Stimulated activated CD4-positive, alpha-beta T cell treated with anti-CD3 and anti-CD28 coated beads, Interleukin-2, amount 100 ng/mL, for 24 hours (primary cell): ENCODE measurements at regions not wholly inside any gene's neighbourhood (a gene's known extent, or its start where the extent isn't known, plus 50 kb on each side); places are given as distances from the start of the nearest gene placed in this dataset.

Experiments
- DNase-seq, 2 donors: peaks; one replicate each; pipeline ENCODE4 v3.0.0-alpha.2; 2020

GRCh38 chr2:12127638-12128037 is 381.2 kb downstream of the LPIN1 start:
- DNase-seq, result peak in 1 of 2 donors; percentile 4

DNA sequence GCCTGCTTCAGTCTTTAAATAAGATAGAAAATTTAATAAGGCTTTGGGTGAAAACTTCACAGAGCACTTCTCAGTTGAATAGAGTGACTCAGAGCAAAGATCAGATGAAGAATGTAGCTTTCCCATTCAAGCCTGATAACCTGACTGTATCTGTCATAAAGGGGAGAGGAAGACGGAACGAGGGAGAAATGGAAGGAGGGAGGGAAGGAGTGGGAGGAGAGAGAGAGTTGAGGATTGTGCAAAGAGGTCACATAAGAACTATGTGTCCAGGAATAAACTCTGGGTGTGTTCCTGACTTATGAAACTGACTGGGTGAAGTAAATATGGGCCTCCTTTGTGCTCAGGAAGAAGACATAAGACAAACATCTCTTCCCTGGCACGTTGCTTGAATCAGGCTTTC is 385.5 kb downstream of the LPIN1 start:
- DNase-seq, result no peak

- DNase-seq, result no peak
These were observed 395.3 kb downstream of the LPIN1 start for GRCh38 chr2:12141618-12142258.

- no peak for DNase-seq
These were observed 405.3 kb downstream of the LPIN1 start for GRCh38 chr2:12151716-12152115.

DNA sequence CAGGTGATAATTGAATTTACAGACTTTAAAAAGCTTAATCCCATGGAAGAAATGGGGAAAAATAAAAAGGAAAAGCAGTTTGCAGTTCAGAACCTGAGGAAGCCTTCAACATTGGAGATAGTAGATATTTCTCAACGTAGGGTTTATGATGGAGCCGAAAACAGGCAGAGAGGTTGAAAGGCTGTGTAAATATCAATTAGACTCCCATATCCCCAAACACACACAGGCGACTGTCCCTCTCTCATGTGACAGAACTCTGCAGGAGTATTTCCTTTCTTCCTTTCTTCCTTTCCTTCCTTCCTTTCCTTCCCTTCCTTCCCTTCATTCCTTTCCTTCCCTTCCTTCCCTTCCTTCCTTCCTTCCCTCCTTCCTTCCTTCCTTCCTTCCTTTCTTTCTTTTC is 406.5 kb downstream of the LPIN1 start:
- DNase-seq, result no peak

DNA sequence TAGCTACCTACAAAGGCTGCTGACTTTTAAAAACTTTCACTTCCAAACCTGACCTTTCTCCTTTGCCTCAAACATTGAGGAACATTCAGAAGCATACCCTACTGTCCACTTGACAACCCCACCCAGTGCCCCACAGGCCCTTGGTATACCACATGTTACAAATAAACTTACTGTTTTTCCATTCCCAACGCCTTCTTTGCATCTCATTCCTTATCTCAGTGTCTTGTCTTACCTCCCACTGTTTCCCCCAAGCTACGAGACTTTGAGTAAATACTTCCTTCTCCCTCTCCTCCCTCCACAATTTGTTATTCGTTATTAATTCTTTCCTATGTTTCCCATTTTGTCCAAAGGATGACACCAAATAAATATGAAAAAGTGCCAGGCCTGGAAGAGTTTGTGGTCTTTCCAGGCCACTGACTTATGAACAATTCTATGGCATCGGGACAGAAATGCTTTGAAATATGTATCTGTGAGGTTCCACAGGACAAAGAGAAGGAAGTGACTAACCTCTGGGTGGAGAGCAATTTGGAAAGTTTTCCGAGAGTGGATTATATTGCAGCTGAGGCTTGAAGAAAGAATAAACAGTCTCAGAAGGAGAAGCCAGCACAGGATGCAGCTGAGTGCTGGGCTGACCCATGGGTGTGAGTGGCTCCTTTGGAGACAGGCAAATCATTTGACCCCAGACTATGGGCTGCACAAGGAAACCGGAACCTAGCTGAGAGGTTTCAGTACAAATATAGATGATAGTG is 409.0 kb downstream of the LPIN1 start:
- DNase-seq, result no peak

DNA sequence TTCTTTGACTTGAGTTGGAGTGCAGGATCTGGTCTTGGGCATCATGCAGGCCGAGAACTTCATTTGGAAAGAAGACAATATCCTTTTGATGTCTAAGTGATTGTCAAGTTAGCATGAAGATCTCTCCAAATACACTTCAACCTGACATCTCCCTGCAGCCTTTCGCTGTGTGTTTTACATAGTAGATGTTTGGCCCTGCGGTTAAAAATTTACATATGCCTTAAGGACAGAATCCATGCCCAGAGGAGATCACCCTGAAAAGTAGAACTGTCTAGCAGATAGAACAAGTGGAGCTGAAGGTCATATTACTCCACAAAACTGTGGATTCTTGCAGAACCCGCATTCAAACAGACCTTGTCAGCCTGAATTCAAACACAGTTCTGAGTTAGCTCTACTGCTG is 409.9 kb downstream of the LPIN1 start:
- DNase-seq, result no peak

DNA sequence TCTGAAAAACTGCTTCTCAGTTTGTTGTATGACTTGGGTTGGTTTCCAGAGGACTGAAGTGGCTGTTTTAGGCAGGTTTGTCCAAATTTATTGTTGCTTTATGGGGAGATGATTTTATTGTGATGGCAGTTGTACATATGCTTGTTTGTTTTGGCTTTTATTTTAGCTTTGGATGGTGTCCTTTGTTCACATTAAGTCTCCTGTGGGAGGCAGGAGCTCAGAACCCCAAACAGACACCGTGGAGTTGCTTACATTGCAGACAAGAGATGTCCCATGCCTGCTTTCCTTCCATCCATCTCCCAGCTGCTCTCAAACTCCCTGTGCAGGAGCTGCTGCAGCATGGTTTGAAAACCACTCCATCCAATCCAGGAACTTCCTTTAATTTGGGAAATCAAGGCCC is 414.7 kb downstream of the LPIN1 start:
- DNase-seq, result no peak

DNA sequence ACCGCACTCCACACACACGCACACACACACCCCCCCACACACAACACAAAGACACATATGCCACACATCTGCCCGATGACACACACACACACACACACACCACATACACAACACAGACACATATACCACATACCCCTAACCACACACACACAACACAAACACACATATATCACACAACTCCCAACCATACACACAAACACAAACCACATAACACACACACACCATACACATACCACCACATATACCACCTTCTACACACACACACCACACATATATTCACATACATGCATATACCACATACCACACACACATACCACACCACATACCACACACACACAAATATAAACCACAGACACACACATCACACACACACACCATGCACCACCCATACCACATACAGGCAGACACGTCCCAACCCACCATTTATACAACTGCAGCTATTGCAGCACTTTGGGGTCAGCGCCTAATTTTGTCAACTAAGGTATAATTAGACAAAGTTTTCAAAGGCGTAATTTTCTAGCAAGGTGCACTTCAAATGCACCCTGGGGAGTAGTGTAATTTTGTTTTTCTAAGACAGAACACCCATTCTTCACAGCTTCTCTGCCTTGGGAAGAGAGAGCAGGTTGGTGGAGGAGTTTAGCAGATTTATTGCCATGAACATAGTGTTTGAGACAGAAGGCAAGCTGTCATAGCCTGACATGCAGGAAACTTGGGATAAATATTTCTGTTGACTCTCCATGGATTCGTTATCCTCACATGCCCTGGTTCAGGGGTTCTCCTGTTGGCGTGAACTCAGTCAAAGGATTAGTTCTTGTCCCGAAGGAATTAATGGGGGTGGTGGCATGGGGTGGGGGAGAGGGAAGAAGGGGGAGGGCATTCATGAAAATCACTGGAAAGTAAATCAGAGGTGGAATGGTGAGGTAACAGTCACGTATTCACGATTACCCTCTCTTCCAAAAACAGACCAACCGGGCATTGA is 416.1 kb downstream of the LPIN1 start:
- DNase-seq, result no peak

GRCh38 chr2:12163866-12164265 is 417.4 kb downstream of the LPIN1 start:
- no peak for DNase-seq

DNA sequence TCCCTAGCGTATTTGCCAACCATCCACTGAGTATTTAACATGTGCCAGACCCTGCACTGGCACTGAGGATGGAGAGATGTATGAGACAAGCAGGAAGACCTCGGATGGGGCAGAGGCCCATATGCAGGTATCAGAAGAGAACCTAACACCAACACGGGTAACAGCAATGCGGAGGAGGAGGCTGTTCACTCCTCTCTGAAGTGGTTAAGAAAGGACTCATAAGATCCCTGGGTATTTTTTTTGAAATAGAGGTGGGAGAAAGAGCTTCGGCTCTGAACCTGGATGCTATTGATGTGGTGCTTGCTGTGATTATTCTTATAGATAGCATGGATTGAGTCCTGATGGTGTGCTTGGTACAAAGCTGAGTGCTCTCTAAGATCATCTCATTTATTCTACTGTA is 418.3 kb downstream of the LPIN1 start:
- DNase-seq, result no peak

- DNase-seq, result peak in 1 of 2 donors; percentile 6
These were observed 421.3 kb downstream of the LPIN1 start for GRCh38 chr2:12167525-12168317.

DNA sequence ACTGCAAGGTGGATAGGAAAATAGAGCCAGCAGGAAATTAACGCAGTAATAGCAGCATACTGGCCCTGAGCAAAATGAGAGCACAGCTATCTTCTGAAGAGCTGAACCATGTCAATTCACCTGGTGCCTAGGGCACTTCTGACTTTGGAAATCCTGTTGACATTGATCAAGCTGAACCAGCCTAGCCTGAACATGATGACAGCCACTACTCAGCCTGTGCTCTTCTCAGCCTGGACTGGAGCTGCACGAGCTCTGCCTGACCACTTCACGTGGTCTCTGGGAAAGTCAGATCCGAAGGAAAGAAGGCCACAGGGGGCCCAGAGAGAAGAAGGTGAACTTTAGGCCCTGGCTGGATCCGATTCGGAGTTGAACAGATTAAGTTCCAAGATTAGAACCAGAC is 421.9 kb downstream of the LPIN1 start:
- DNase-seq, result no peak

DNA sequence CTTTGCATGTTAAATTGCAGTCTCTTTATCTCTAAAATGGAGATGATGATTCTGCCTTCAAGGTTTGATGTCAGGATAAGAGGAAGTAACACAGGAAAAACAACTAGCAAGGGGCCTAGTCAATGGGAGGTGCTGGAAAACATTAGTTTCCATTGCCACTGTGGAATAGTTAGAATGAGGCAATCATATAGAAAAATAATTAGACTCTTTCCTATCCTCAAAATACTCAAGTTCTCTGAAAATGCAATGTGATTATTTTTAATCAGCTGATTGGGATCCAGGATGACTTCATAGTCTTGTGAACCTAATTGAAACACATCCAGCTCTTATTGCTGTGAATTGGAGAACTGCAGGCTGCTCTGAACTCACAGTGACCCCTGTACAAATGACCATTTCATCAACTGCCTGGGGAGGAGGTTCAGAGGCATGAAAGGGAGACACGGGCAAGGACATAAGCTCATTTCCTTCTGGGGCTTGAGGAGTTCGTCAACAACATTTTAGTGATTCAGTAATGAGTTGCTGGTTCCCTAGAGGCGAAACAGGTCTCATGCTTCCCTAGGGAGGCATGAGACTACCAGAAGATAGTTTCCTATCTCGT is 422.5 kb downstream of the LPIN1 start:
- DNase-seq, result no peak

DNA sequence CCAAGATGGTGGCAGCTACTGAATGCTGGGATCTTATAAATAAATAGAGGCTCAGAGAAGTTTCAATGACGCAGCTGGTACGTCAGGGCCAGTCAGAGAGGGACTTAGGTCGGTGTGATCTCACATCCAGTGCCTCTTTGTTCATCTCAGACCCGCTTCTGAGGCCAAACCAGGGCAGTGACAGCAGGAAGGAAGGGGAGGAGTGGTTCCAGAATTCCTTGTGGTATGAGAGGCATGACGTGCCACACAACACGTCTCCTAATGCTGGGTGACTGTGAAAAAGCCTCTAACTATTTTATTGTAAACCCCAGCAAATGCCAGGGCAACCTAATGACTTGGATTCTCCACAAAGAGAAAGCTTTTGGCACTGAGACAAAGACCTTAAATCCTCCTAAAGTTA is 423.3 kb downstream of the LPIN1 start:
- peak in 1 of 2 donors; percentile 14 for DNase-seq

GRCh38 chr2:12170121-12170520 is 423.7 kb downstream of the LPIN1 start:
- DNase-seq, result no peak

DNA sequence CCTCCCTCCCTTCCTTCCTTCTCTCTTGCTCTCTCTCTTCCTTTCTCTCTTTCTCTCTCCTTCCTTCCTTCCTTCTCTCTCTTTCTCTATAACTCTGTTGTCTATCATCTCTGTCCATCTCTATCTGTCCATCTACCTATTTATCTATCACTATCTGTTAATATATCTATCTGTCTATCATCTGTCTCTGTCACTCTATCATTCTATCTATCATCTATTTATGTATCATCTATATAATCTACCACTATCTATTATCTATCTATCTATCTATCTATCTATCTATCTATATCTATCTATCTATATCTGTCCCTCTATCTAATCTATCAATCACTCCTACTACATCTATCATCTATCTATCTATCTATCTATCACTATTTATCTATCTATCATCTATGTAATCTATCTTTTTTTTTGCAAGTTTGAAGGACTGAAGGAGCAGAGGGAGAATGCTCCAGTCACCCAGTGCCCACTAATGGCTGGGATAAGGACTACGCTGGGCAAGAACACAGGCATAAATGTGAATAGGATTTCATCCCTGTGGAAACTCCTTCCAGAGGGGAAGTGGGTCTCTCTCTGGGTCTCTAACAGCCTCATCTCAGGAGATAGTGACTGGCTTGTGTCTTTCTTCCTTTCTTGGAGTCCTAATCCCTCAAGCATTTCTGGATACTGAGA is 427.0 kb downstream of the LPIN1 start:
- no peak for DNase-seq

GRCh38 chr2:12173943-12174340 is 427.5 kb downstream of the LPIN1 start:
- DNase-seq, result no peak

DNA sequence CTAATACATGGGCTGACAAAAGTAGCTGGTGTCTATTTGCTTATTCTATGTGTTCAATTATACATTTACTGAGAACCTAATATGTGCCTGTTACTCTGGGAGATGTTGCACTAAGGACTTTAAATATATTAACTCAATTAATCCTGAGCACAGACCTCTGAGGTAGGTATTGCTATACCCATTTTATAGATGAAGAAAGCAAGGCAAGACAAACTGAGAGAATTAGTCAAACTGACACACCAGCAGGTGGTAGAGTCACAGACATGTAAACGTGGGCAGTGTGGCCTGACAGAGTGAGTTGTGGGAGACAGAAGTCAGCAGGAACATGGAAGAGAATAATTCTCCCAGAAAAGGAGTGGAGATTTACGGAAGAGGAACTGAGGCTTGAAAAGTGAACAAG is 428.9 kb downstream of the LPIN1 start:
- no peak for DNase-seq

DNA sequence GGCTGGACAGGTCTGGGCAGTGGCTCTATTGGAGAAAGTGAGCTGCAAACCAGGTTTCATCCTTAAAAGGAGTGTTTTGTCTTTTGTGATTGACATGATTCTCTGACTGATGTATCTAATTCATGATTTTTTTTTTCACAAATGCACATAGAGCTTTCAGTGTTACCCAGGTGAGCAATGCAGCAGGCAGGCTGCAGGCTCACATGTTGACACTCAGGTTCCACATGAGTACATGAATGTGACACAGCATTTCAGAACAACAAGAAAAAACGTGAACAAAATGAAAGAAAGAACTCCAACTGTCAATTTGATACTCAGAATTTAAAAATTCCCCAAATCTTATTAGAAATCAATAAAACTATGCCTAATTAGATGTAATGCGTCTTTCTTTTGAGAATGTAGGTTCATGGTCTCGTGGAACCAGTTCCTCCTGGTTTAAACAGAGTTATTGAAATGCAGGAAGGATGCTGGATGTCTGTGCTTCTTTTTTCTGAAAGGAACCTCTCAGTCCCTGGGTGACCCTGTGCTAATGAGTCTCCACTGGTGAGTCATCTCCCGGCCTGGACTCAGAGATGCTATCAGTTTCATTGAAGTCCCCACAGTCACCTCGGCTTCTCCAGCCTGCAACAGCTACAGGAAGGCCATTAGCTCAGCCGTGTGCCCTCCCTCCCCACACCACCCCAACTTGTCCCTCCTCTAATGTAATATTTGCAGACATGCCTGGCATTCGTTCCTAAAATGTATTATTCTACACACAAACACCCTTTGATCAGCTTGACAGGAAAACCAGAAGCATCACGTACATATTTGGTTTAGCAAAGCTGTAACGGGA is 430.4 kb downstream of the LPIN1 start:
- peak; percentile 8 to 26 for DNase-seq
